Immature natural killer cell (primary cell): ENCODE measurements at regions not wholly inside any gene's neighbourhood (a gene's known extent, or its start where the extent isn't known, plus 50 kb on each side); places are given as distances from the start of the nearest gene placed in this dataset.

Experiments used
- DNase-seq, 3 donors: peaks; one replicate each; pipeline ENCODE4 v3.0.0; 2022; ENCODE audit warnings: mixed read lengths in 1 of 3
- H3K27ac Mint-ChIP-seq, 6 donors: one replicate each; pipeline ENCODE4 v1.8.0; 2020; ENCODE audit warnings: mixed read lengths in 6 of 6, mild to moderate bottlenecking in 5 of 6, inconsistent platforms in 4 of 6, moderate library complexity in 3 of 6
- H3K27me3 Mint-ChIP-seq, 3 donors: one replicate each; pipeline ENCODE4 v1.8.0; 2020 to 2021; ENCODE audit warnings: low read depth in 3 of 3, mild to moderate bottlenecking in 3 of 3, mixed read lengths in 3 of 3, moderate library complexity in 3 of 3, inconsistent platforms in 1 of 3
- H3K36me3 Mint-ChIP-seq, 3 donors: one replicate each; pipeline ENCODE4 v1.8.0; 2020; ENCODE audit warnings: mixed read lengths in 3 of 3, inconsistent platforms in 2 of 3, mild to moderate bottlenecking in 2 of 3
- H3K4me1 Mint-ChIP-seq, 2 donors: one replicate each; pipeline ENCODE4 v1.8.0; 2020; ENCODE audit warnings: inconsistent platforms in 2 of 2, mild to moderate bottlenecking in 2 of 2, mixed read lengths in 2 of 2, moderate library complexity in 1 of 2
- H3K4me3 Mint-ChIP-seq, 5 donors: one replicate each; pipeline ENCODE4 v1.8.0; 2020; ENCODE audit warnings: mild to moderate bottlenecking in 5 of 5, mixed read lengths in 5 of 5, inconsistent platforms in 3 of 5, moderate library complexity in 3 of 5
- H3K9me3 Mint-ChIP-seq, 6 donors: one replicate each; pipeline ENCODE4 v1.8.0; 2020; ENCODE audit warnings: mild to moderate bottlenecking in 6 of 6, mixed read lengths in 6 of 6, inconsistent platforms in 4 of 6, moderate library complexity in 3 of 6

- no peak overlapping the region for H3K4me3 Mint-ChIP-seq
- peaks cover 0 to 5% (median 0%) of the 10 kb centered on the region in 3 donors for H3K27me3 Mint-ChIP-seq
- DNase-seq, result no peak
- no peaks in the 10 kb centered on the region for H3K9me3 Mint-ChIP-seq
- no peaks in the 10 kb centered on the region for H3K36me3 Mint-ChIP-seq
- no peak overlapping the region for H3K27ac Mint-ChIP-seq
- no peaks in the 10 kb centered on the region for H3K4me1 Mint-ChIP-seq
These were observed 979.8 kb downstream of the BCL11B start for GRCh38 chr14:98292191-98292590.

GRCh38 chr14:98293576-98293975 is 978.4 kb downstream of the BCL11B start:
- H3K4me3 Mint-ChIP-seq, result no peak overlapping the region
- H3K27me3 Mint-ChIP-seq, result peaks cover 0 to 3% (median 2%) of the 10 kb centered on the region in 3 donors
- no peaks in the 10 kb centered on the region for H3K36me3 Mint-ChIP-seq
- no peak overlapping the region for H3K27ac Mint-ChIP-seq
- DNase-seq, result no peak
- no peaks in the 10 kb centered on the region for H3K9me3 Mint-ChIP-seq
- no peaks in the 10 kb centered on the region for H3K4me1 Mint-ChIP-seq

- no peak overlapping the region for H3K27ac Mint-ChIP-seq
- H3K4me3 Mint-ChIP-seq, result no peak overlapping the region
- no peaks in the 10 kb centered on the region for H3K4me1 Mint-ChIP-seq
- H3K9me3 Mint-ChIP-seq, result no peaks in the 10 kb centered on the region
- H3K36me3 Mint-ChIP-seq, result no peaks in the 10 kb centered on the region
- no peak for DNase-seq
- H3K27me3 Mint-ChIP-seq, result peaks cover 2 to 8% (median 6%) of the 10 kb centered on the region in 3 donors
These were observed 975.1 kb downstream of the BCL11B start for GRCh38 chr14:98296895-98297294.

GRCh38 chr14:98297567-98297966 is 974.4 kb downstream of the BCL11B start:
- Mint-ChIP-seq H3K27ac (no peak overlapping the region), H3K27me3 (peaks cover 2 to 8% (median 6%) of the 10 kb centered on the region in 3 donors)

GRCh38 chr14:98298481-98299244 is 973.3 kb downstream of the BCL11B start:
- no peak for DNase-seq
- Mint-ChIP-seq H3K27ac (no peak overlapping the region), H3K27me3 (peaks cover 2 to 9% (median 6%) of the 10 kb centered on the region in 3 donors), H3K4me3 (no peak overlapping the region), H3K9me3 (no peaks in the 10 kb centered on the region), H3K36me3 (no peaks in the 10 kb centered on the region), H3K4me1 (no peaks in the 10 kb centered on the region)

More at GRCh38 chr14:98297567-98297966, 974.4 kb downstream of the BCL11B start:
- DNase-seq, result no peak
- Mint-ChIP-seq H3K9me3 (no peaks in the 10 kb centered on the region), H3K4me3 (no peak overlapping the region), H3K4me1 (no peaks in the 10 kb centered on the region), H3K36me3 (no peaks in the 10 kb centered on the region)

GRCh38 chr14:98301681-98302080 is 970.3 kb downstream of the BCL11B start:
- H3K36me3 Mint-ChIP-seq, result no peaks in the 10 kb centered on the region
- H3K27me3 Mint-ChIP-seq, result peaks cover 4 to 7% (median 6%) of the 10 kb centered on the region in 3 donors
- H3K4me3 Mint-ChIP-seq, result no peak overlapping the region
- H3K9me3 Mint-ChIP-seq, result peaks cover 0 to under 1% (median 0%) of the 10 kb centered on the region in 6 donors
- DNase-seq, result no peak
- no peaks in the 10 kb centered on the region for H3K4me1 Mint-ChIP-seq
- H3K27ac Mint-ChIP-seq, result no peak overlapping the region

GRCh38 chr14:98304574-98304973 is 967.4 kb downstream of the BCL11B start:
- Mint-ChIP-seq H3K4me1 (no peaks in the 10 kb centered on the region), H3K4me3 (no peak overlapping the region), H3K27ac (no peak overlapping the region), H3K9me3 (peaks cover 0 to 2% (median 0%) of the 10 kb centered on the region in 6 donors), H3K36me3 (no peaks in the 10 kb centered on the region), H3K27me3 (peaks cover 0 to 6% (median 5%) of the 10 kb centered on the region in 3 donors)
- no peak for DNase-seq

- no peak overlapping the region for H3K4me3 Mint-ChIP-seq
- H3K4me1 Mint-ChIP-seq, result no peaks in the 10 kb centered on the region
- no peaks in the 10 kb centered on the region for H3K36me3 Mint-ChIP-seq
- DNase-seq, result no peak
- H3K27me3 Mint-ChIP-seq, result peaks cover 1 to 4% (median 4%) of the 10 kb centered on the region in 3 donors
- peaks cover 0 to 3% (median 0%) of the 10 kb centered on the region in 6 donors for H3K9me3 Mint-ChIP-seq
- no peak overlapping the region for H3K27ac Mint-ChIP-seq
These were observed 962.4 kb downstream of the BCL11B start for GRCh38 chr14:98309591-98309990.

GRCh38 chr14:98312006-98312405 is 960.0 kb downstream of the BCL11B start:
- no peaks in the 10 kb centered on the region for H3K36me3 Mint-ChIP-seq
- H3K9me3 Mint-ChIP-seq, result peaks cover 0 to 2% (median 0%) of the 10 kb centered on the region in 6 donors
- DNase-seq, result no peak
- H3K27ac Mint-ChIP-seq, result no peak overlapping the region
- no peak overlapping the region for H3K4me3 Mint-ChIP-seq
- no peaks in the 10 kb centered on the region for H3K4me1 Mint-ChIP-seq
- peaks cover 0 to 4% (median 3%) of the 10 kb centered on the region in 3 donors for H3K27me3 Mint-ChIP-seq

GRCh38 chr14:98321841-98322240 is 950.2 kb downstream of the BCL11B start:
- Mint-ChIP-seq H3K4me3 (no peak overlapping the region), H3K36me3 (peaks cover 0 to 10% (median 5%) of the 10 kb centered on the region in 3 donors), H3K27ac (no peak overlapping the region), H3K27me3 (peaks cover 0 to 1% (median 0%) of the 10 kb centered on the region in 3 donors), H3K9me3 (peaks cover 0 to 15% (median 4%) of the 10 kb centered on the region in 6 donors), H3K4me1 (peaks cover 0 to 2% of the 10 kb centered on the region in 2 donors)
- no peak for DNase-seq

GRCh38 chr14:98323836-98324235 is 948.2 kb downstream of the BCL11B start:
- no peak for DNase-seq
- no peak overlapping the region for H3K27ac Mint-ChIP-seq
- peaks cover 0 to 11% (median 4%) of the 10 kb centered on the region in 6 donors for H3K9me3 Mint-ChIP-seq
- peaks cover 0 to 10% (median 5%) of the 10 kb centered on the region in 3 donors for H3K36me3 Mint-ChIP-seq
- peaks cover 0 to 2% of the 10 kb centered on the region in 2 donors for H3K4me1 Mint-ChIP-seq
- H3K4me3 Mint-ChIP-seq, result no peak overlapping the region
- peaks cover 0 to 1% (median 0%) of the 10 kb centered on the region in 3 donors for H3K27me3 Mint-ChIP-seq

- no peak for DNase-seq
- Mint-ChIP-seq H3K36me3 (peaks cover 0 to 4% (median 0%) of the 10 kb centered on the region in 3 donors), H3K9me3 (peaks cover 0 to 2% (median 0%) of the 10 kb centered on the region in 6 donors), H3K27ac (no peak overlapping the region), H3K27me3 (peaks cover 0 to 1% (median 0%) of the 10 kb centered on the region in 3 donors), H3K4me3 (no peak overlapping the region), H3K4me1 (peaks cover 0 to 2% of the 10 kb centered on the region in 2 donors)
These were observed 946.2 kb downstream of the BCL11B start for GRCh38 chr14:98325761-98326160.

GRCh38 chr14:98328496-98328895 is 943.5 kb downstream of the BCL11B start:
- Mint-ChIP-seq H3K9me3 (peaks cover 0 to 2% (median 0%) of the 10 kb centered on the region in 6 donors), H3K4me1 (no peaks in the 10 kb centered on the region), H3K27me3 (peaks cover 0 to 1% (median 0%) of the 10 kb centered on the region in 3 donors), H3K36me3 (peaks cover 0 to 4% (median 0%) of the 10 kb centered on the region in 3 donors), H3K4me3 (no peak overlapping the region), H3K27ac (no peak overlapping the region)
- no peak for DNase-seq

GRCh38 chr14:98334186-98334585 is 937.8 kb downstream of the BCL11B start:
- Mint-ChIP-seq H3K4me1 (no peaks in the 10 kb centered on the region), H3K27me3 (peaks cover 0 to 3% (median 2%) of the 10 kb centered on the region in 3 donors), H3K36me3 (peaks cover 0 to 2% (median 0%) of the 10 kb centered on the region in 3 donors), H3K4me3 (no peak overlapping the region), H3K9me3 (peaks cover 0 to 4% (median 0%) of the 10 kb centered on the region in 6 donors), H3K27ac (no peak overlapping the region)
- DNase-seq, result no peak
